OCI-M2 (cell line): ENCODE measurements at regions not wholly inside any gene's neighbourhood (a gene's known extent, or its start where the extent isn't known, plus 50 kb on each side); places are given as distances from the start of the nearest gene placed in this dataset.

Experiments used
- DNase-seq: peaks from one replicate; lab custom pipeline; 2025; ENCODE audit not compliant: unreplicated experiment; lab: John Stamatoyannopoulos, UW

- no peak for DNase-seq
Measured at GRCh38 chr15:93294896-93295295, 205.9 kb upstream of the RGMA start.

GRCh38 chr15:93294066-93294465 is 205.1 kb upstream of the RGMA start:
- DNase-seq, result no peak

GRCh38 chr15:93291380-93291779 is 202.4 kb upstream of the RGMA start:
- no peak for DNase-seq

GRCh38 chr15:93290618-93290946 is 201.6 kb upstream of the RGMA start:
- DNase-seq, result no peak

GRCh38 chr15:93289941-93290617 is 201.1 kb upstream of the RGMA start:
- no peak for DNase-seq

GRCh38 chr15:93288728-93289294 is 199.8 kb upstream of the RGMA start:
- DNase-seq, result no peak

GRCh38 chr15:93286446-93286845 is 197.4 kb upstream of the RGMA start:
- no peak for DNase-seq

- no peak for DNase-seq
Measured at GRCh38 chr15:93283854-93284253, 194.8 kb upstream of the RGMA start.

GRCh38 chr15:93282808-93283207 is 193.8 kb upstream of the RGMA start:
- DNase-seq, result no peak

GRCh38 chr15:93278783-93279182 is 189.8 kb upstream of the RGMA start:
- DNase-seq, result no peak

GRCh38 chr15:93278006-93278405 is 189.0 kb upstream of the RGMA start:
- DNase-seq, result no peak

GRCh38 chr15:93274257-93274656 is 185.2 kb upstream of the RGMA start:
- DNase-seq, result no peak

GRCh38 chr15:93271871-93272270 is 182.9 kb upstream of the RGMA start:
- DNase-seq, result no peak

GRCh38 chr15:93270937-93271467 is 182.0 kb upstream of the RGMA start:
- DNase-seq, result no peak

- no peak for DNase-seq
Measured at GRCh38 chr15:93268066-93268465, 179.1 kb upstream of the RGMA start.

- DNase-seq, result no peak
Measured at GRCh38 chr15:93266291-93266690, 177.3 kb upstream of the RGMA start.

- DNase-seq, result no peak
Measured at GRCh38 chr15:93265111-93265556, 176.1 kb upstream of the RGMA start.

- DNase-seq, result no peak
Measured at GRCh38 chr15:93261845-93262244, 172.8 kb upstream of the RGMA start.

GRCh38 chr15:93257920-93258319 is 168.9 kb upstream of the RGMA start:
- no peak for DNase-seq

GRCh38 chr15:93253681-93254080 is 164.7 kb upstream of the RGMA start:
- DNase-seq, result no peak

- DNase-seq, result no peak
Measured at GRCh38 chr15:93252780-93253179, 163.8 kb upstream of the RGMA start.

- no peak for DNase-seq
Measured at GRCh38 chr15:93250950-93251349, 161.9 kb upstream of the RGMA start.

- DNase-seq, result no peak
Measured at GRCh38 chr15:93250209-93250608, 161.2 kb upstream of the RGMA start.
